ENCODE measurements at regions not wholly inside any gene's neighbourhood (a gene's known extent, or its start where the extent isn't known, plus 50 kb on each side); places are given as distances from the start of the nearest gene placed in this dataset.

DNA sequence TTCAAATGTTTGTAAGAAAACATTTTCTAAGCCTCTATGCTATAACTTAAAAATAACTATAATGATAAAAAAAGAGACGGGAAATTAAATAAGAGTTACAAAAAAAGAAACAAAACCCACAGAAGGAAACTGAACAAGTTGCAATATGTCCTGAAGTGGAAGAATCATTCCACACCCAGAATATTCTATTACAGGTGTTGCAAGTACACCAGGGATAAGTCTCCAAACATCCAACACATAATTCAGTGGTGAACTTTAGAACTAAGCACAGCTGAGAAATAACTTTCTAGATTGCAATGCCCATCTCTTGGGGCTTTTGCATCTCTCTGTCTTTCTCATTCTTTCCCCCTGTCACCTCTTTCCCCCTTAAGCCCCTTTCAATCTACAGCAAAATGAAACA lies 325.2 kb downstream of the BRINP1 start:
- no peak for DNase-seq

DNA sequence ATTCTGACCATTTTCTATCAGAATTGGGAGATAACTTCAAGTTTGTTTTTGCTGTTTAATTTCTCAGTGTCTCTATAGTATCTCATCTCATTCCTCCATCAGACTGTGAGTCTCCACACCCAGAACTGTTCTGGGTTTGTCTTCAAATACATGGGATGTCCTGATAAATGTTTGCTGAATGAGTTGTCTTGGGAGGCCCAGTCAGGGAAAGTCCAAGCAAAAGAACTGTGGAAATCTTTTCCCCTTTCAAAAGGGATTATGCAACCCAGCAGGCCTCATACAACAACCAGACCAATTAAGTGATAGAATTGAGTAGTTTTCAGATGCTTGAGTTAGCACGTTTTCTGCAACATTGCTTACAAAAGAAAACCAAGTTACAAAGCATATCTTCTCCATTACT lies 324.4 kb downstream of the BRINP1 start:
- DNase-seq: no peak

DNA sequence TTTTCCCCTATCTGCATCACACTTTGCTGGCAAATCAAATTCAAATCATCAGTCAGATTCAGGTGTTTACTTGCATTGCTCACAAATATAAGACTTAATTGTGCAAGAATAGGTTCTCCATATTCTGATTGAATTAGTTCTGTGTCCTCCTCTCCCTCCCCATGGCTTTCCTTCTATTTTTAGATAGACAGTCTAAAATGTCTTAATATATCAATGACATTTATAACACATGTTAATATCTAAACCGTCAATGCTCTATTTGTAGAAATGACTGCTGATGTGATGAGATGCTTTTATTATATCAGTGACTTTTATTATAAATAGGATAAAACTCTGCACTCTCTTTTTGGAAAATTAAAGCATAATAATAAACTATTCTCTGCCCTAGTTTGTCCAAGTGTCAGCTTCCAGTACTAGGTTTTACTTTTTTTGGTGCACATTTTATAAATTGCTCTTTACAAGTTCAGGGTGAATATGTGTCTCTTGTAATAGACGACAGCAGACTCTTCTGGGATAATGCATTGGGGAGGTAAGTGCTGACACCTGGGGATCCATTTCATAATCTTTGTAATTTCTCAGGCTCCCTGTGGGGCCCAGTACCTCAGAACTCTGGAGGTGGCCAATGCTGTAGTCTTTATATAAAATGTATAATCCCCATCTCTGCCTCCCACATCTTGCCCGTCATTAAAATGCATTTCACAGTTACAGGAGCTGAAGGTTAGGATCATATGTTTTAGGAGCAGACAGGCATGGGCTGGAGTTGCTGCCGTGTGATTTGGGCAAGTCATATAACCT lies 321.5 kb downstream of the BRINP1 start:
- no peak for DNase-seq

DNA sequence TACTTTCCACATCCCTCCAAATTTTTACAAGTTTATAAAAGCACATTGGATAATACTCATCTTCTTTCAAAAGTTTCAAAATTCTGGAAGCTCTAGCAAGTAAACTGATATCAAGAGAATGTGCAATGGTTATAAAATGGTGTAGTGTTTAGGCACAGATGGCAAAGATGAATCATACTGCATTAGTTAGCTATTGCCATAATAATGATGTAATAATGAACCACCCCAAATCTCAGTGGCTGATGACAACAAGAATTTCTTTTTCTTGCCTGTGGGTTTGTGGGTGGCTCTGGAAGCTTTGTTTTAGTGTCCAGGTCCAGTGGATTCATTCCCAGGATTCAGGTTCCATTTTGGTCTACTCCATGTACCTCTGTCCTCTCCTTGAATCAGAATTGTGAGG lies 319.0 kb downstream of the BRINP1 start:
- no peak for DNase-seq

DNA sequence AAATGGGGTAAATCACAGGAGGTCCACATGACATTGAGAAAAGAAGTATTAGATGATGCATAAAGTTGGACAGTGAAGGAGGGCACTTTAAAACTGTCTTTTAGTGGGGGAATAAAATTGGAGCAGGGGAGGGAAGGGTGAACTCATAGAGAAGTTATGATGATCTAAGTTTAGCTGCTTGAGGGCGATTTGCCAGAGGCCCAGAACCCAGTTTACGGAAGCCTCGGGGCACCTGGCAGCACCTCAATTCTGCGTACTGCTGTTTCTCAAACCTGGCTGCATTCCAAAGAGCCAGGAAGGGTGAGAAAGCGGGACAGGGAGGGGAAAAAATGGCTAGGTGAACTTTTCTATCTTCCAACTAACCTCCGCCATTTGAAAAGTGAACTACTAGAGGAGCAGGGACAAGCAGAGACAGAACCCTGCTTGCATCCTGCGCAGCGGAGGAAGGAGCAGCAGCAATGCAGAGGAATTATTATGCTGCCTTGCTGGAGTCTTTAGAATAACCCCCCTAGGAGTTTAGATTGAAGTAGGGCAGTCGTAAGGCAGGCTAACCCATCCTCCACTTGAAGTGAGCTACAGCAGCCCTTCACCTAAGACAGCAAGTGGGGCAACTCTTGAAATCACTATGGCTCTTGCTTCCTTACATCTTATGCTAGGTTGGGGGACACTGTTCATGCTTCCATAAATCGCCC lies 316.8 kb downstream of the BRINP1 start:
- DNase-seq: no peak

DNA sequence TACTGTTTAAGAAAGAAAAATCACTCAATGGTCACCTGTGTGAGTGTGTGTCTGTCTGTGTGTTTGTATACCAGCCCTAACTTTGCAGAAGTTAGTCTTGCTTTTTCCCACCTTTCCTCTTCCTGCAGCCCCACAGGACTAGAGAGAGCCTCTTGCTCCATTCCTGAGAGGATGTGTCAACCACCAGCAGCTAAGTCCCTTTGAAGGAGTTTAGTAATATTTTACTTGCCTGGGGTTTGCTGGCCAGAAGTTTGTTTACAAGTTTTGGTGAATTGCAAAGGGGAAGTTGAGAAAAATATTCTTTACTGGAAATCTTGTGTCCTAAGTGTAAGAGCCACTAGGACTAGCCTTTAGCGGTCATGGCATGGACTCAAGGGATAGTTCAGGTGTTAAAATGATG lies 316.2 kb downstream of the BRINP1 start:
- no peak for DNase-seq

DNA sequence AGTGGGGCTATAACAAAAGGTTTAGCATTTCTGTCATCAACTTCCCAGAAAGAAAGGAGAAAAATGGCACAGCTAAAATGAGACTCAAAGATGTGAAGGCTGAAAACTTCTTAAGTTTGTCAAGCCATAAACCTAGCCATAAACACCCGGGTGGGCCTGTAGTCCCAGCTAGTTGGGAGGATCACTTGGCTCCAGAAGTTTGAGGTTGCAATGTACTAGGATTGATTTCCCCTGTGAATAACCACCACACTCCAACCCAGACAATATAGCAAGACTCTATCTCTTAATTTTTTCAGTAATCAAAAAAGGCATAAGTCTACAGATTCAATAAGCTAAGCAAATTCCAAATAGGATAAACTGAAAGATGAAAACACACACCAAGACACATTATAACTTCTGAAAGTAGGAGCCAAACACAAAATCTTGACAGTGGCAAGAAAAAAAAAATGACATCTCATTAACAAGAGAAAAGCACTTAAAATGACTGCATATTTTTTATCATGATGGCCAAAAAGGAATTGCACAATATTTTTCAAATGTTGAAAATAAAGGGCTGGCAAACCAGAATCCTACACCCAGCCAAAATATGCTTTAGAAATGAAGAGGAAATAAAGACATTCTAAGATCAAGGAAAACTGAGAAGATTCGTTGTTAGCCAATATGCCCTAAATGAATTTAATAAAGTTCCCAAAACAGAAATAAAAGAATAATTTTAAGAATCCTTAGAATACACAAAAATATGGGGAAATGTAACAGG lies 308.4 kb downstream of the BRINP1 start:
- DNase-seq: no peak

DNA sequence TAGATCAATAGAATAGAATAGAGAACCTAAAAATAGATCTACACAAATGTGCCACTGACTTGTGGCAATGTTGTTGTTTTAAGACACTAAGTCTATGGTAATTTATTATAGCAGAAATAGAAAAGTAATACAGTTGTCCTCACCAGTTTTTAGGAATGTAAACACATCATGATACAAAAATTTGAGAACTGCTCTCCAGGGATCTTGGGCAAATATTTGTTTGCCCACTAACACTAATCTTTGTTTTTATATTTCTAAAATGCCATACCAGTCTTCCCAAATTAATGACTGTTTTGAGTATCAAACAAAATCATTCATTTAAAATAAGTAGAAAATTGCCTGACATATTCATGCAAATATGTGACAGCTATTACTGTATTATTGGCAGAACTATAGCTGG lies 297.6 kb downstream of the BRINP1 start:
- DNase-seq: no peak

DNA sequence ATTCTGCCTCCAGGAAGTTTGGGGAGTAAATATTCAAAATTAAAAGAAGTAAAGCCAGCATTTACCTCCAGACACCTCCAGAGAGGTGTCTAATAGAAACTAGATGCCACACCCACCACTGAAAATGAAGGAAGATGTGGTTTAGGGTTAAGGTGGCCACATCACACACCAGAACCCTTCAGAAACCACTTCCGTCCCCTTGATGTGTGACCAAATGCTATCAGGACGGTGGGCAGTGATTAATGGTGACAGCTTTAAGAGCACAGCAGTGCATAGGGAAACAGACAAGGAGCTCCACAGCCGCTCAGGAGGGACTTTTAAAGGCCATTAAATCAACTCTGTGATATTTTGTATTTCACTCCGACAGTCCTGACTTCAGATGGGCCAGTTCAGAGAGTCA lies 295.2 kb downstream of the BRINP1 start:
- DNase-seq: no peak

DNA sequence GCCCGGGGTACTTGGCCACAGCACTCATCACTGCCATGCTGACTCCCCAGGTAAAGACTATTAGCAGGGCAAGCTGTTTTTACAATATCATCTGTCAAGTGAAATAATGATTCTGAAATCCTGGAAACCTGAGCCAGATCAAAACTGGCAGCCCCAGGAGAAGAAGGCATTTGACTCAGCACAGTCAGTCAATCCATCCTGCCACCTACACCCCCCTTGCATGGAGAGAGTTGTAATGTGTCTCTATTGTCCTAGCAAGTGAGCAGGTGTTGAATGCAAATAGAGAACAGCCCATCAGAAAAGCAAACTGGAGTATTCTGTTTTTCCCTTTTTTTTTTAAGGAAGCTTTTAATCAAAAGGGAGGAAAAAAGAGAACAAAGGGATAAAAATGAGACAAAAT lies 291.2 kb downstream of the BRINP1 start:
- DNase-seq: no peak

DNA sequence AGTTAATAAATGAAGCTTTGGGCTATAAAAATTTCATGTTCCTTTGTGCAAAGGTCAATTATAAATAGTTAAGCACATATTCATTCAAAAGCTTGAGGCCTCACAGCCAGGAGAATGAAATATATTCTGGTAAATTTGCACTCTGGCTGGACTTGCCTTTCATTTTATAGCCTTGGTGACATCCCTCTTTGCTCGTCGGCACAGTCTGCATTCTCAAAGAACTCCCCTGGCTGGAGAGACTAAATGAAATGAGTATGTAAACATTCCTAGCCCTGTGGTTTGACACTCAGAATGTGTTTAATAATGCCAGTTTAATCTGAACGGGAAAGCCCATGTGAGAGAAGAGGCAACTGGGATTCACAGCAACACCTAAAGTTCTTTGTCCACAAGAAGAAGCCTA lies 285.6 kb downstream of the BRINP1 start:
- DNase-seq: no peak

DNA sequence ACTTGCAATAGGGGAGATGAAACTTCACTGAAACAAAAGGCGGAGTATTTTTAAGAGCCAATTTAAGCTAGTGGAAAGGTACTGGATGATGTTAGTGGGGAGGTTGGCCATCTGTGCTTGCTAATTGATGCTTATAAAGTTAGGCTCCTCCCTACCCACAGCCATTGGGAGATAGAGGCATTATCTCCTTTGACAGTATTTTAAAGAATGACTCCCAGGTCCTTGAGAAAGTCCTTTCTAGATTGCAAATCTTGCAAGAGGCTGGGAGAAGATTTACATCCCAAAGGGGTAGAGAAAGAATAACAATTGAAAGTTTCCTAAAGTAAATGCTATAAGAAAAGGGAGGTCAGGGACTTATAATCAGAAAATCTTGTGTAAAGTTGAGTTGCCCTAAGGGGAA lies 282.6 kb downstream of the BRINP1 start:
- no peak for DNase-seq

DNA sequence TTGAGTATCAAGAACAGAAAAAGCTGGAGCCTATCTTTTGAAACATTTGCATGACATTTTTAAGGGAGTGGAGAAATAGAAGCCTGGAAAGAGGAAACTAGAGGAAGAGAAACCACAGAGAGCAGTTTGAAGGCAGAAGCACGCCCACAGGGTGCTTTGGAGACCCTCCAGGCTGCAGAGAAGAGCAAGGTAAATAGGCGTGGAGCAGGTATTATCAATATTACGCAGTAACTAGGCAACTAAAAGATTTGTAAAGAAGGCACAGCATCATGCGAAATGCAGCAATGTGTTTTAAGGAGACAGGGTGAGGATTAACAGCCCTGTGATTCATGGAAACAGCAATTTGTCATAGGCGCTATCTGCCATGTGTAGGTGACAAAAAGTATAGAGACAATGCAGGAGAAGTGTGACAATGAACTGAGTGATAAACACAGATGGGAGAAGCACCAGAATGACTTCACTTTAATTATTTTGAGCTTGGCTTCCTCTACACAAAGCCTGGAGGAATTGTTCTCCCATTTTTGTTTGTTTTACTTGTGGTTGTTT lies 281.2 kb downstream of the BRINP1 start:
- no peak for DNase-seq

DNA sequence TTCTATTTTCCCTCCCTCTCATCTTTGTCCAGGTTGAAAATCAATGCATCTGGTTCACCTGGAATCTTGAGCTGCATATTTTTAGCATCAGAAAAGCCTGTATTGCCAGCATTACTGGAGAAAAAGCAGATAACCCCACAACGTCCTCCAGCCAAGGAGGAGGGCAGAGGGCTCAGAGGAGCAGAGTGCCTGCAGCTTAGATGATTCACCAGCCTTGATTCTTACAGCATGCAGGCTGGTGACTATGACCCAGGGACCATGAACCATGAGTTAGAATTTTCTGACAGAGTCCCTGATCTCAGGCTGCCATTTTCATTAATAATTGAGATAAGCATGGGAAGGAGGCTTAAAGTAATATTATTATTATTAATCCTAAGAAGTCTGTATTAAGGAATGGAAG lies 278.2 kb downstream of the BRINP1 start:
- no peak for DNase-seq

DNA sequence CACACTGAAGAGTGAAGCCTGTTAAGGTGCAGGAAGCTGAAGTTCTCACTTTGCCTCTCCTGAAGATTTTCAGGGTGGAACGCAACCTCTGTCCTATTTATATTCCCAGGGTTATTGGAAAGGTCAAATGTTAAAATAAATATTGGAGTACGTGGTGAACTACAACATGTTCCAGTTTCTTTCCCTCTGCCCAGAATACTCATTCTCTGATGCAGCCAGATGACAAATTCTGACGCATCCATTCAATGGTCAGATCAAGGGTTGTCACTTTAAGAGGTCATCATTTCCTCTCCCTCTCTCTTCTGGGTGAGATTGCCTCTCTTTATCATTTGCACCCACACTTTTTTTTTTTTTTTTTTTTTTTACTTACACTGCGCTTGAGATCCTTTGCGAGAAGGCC lies 277.1 kb downstream of the BRINP1 start:
- no peak for DNase-seq

DNA sequence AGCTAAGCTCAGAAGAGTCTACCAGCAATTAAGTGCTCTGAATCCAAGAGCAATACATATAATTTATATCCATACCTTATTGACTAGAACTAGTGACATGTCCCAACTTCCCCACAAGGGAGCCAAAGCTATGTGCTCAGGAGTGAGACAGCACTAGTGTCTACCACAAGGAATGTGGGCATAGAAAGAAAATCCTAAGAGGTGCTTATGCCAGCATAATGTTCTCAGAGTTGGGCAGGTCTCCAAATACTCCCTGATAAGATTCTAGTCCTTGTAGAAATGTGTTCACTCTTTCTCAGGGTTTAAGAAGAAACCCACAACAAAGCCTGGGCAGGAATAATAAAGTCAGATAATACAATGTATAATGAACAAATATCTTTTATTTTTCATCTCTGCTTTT lies 275.1 kb downstream of the BRINP1 start:
- no peak for DNase-seq

DNA sequence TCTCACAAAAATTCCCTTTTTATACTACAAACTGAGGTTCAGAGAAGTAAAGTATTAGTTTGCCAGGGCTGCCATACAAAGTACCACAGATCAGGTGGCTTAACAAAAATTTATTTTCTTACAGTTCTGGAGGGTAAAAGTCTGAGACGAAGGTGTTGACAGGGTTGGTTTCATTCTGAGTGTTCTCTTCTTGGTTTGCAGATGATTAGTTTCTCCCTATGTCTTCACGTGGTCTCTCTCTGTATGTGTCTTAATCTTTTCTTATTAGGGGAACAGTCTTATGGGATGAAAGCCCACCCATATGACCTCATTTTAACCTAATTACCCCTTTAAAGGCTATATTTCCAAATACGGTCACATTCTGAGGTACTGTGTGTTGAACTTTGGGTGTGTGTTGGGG lies 274.2 kb downstream of the BRINP1 start:
- DNase-seq: no peak

DNA sequence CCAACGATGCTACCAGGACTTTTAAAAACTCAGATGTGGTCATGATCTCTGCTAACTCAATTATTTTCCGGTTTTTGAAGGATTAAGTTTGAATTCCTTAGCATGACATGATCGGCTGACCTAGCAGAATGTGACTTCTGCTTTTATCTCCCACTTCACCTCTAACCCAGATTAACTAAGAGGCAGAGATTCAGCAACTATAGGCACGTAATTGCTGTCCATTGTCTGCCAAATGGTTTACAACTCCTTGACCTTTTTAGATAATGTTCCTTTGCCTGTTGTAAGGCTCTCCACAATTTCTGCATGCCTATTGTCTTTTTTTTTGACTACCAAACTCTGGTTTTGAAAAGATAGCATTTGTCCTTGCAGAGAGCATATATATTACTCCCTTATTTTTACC lies 268.2 kb downstream of the BRINP1 start:
- DNase-seq: no peak

DNA sequence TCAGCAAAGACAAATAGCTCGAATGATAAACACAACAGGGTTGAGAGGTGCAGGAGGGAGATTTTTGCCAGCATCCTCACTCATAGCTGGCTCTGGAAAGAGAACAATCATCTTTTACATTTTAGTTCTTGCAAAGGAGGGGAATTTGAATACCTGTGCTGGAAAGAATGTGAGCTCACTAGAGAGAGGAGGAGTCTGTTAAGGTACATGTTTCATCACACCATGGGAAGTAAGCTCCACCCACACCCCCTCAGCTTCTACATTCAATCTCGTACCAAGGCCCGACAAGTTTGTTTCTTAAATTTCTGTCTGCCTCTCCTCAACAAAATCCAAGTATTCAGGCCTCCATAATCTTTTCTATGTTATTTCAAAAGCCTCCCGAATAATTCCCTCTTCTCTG lies 254.6 kb downstream of the BRINP1 start:
- DNase-seq: no peak
